Activated CD8-positive, alpha-beta T cell treated with anti-CD3 and anti-CD28 coated beads, Interleukin-2, amount 10 ng/mL, durations not matched to agents 7 days and 5 days (primary cell): ENCODE measurements at regions not wholly inside any gene's neighbourhood (a gene's known extent, or its start where the extent isn't known, plus 50 kb on each side); places are given as distances from the start of the nearest gene placed in this dataset.

ENCODE experiments used
- ATAC-seq: fragments of 150-1000 bp; cut with Tn5 transposase; one replicate; pipeline ENCODE4 v1.10.0; 2021; ENCODE audit warnings: moderate library complexity
- CTCF ChIA-PET: fragments of 350-600 bp; sonication (Branson Sonifier 250); formaldehyde crosslinking; loops from one replicate; lab custom pipeline; 2021; ENCODE audit warnings: antibody characterized with exemption; lab: Charles Lee
- POLR2A ChIA-PET: fragments of 350-600 bp; sonication (Branson Sonifier 250); formaldehyde crosslinking; loops from one replicate; lab custom pipeline; 2021; ENCODE audit warnings: antibody characterized with exemption; lab: Charles Lee
- DNase-seq: peaks from one replicate; pipeline ENCODE4 v3.0.0-alpha.2; 2020
- H3K27ac Mint-ChIP-seq: one replicate; pipeline ENCODE4 v1.8.0; 2021; ENCODE audit warnings: mild to moderate bottlenecking, mixed read lengths
- H3K27me3 Mint-ChIP-seq: one replicate; pipeline ENCODE4 v1.8.0; 2021; ENCODE audit warnings: low read depth, mixed read lengths
- H3K36me3 Mint-ChIP-seq: one replicate; pipeline ENCODE4 v1.8.0; 2021; ENCODE audit warnings: low read depth, mixed read lengths
- H3K4me1 Mint-ChIP-seq: one replicate; pipeline ENCODE4 v1.8.0; 2021; ENCODE audit warnings: low read depth, mixed read lengths
- H3K4me3 Mint-ChIP-seq: one replicate; pipeline ENCODE4 v1.8.0; 2021; ENCODE audit warnings: mild to moderate bottlenecking, mixed read lengths
- H3K9me3 Mint-ChIP-seq: one replicate; pipeline ENCODE4 v1.8.0; 2022; ENCODE audit warnings: mixed read lengths; ENCODE audit not compliant: insufficient read depth

- DNase-seq (no peak), ATAC-seq (no peak)
- H3K4me3 Mint-ChIP-seq, result no peak overlapping the region
- no peaks in the 10 kb centered on the region for H3K36me3 Mint-ChIP-seq
- H3K4me1 Mint-ChIP-seq, result no peaks in the 10 kb centered on the region
- POLR2A ChIA-PET, result interaction anchor here (0.6 kb wide), 1 partner anchor 414 kb away, joined by 6 read pairs; no protein-coding TSS in a partner anchor
- CTCF ChIA-PET, result no interaction called here
- H3K27me3 Mint-ChIP-seq, result no peaks in the 10 kb centered on the region
- no peak overlapping the region for H3K27ac Mint-ChIP-seq
- H3K9me3 Mint-ChIP-seq, result peaks cover 6% of the 10 kb centered on the region
Observed at GRCh38 chr11:29005401-29005980, 897.3 kb downstream of the METTL15 start.

- Mint-ChIP-seq H3K36me3 (no peaks in the 10 kb centered on the region), H3K4me3 (no peak overlapping the region), H3K27ac (no peak overlapping the region), H3K9me3 (peaks cover 6% of the 10 kb centered on the region), H3K4me1 (no peaks in the 10 kb centered on the region), H3K27me3 (no peaks in the 10 kb centered on the region)
- ChIA-PET CTCF (no interaction called here), POLR2A (no interaction called here)
- DNase-seq (no peak), ATAC-seq (no peak)
Observed at GRCh38 chr11:29002816-29003215, 894.6 kb downstream of the METTL15 start.

GRCh38 chr11:28999620-29000019 lies 891.4 kb downstream of the METTL15 start:
- ATAC-seq, result no peak

DNA sequence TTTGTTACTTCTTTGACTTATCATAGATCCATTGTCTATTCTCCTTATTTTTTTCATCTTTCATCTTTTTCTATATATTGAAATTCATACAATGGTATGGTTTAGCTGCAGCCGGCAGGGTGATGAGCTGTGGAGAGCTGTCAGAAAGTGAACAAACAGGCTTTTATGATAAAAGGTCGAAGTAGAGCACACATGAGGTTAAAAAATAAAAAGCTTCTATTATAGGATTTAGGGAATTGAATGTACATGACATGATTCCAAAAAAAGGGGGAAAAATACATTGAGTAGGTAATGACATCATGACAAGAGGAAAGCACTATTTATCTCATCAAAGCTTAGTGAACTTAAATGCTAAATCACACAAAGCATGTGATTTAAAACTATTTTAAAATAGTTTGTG lies 884.8 kb downstream of the METTL15 start:
- H3K27ac Mint-ChIP-seq, result no peak overlapping the region
- H3K27me3 Mint-ChIP-seq, result no peaks in the 10 kb centered on the region
- CTCF ChIA-PET, result no interaction called here
- POLR2A ChIA-PET, result no interaction called here
- H3K9me3 Mint-ChIP-seq, result peaks cover 8% of the 10 kb centered on the region
- no peaks in the 10 kb centered on the region for H3K36me3 Mint-ChIP-seq
- DNase-seq, result no peak
- no peaks in the 10 kb centered on the region for H3K4me1 Mint-ChIP-seq
- no peak overlapping the region for H3K4me3 Mint-ChIP-seq
- no peak for ATAC-seq

More at GRCh38 chr11:28999620-29000019, 891.4 kb downstream of the METTL15 start:
- Mint-ChIP-seq H3K27ac (no peak overlapping the region), H3K9me3 (peaks cover 8% of the 10 kb centered on the region), H3K4me3 (no peak overlapping the region), H3K27me3 (no peaks in the 10 kb centered on the region), H3K4me1 (no peaks in the 10 kb centered on the region), H3K36me3 (no peaks in the 10 kb centered on the region)
- DNase-seq, result no peak
- CTCF ChIA-PET, result no interaction called here
- POLR2A ChIA-PET, result no interaction called here

DNA sequence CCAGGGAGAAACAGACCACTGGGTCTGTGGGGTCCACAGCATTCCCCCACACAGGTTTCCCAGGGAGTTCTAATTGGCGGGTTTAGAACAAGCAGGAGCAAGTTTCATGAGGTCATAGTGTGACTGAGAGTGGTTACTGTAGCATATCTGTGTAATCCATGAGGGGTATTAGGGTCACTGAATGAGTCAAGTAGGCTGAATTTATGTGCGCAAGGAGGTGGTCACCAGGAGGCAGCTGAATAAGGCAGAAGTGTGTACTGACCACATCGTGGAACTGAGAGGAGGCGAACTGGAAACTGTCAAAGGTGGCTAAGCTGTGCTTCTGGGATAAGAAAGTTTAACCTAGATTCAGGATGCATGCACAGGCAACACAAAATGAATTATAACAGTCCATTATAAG lies 876.0 kb downstream of the METTL15 start:
- Mint-ChIP-seq H3K9me3 (peaks cover 3% of the 10 kb centered on the region), H3K27me3 (no peaks in the 10 kb centered on the region), H3K27ac (no peak overlapping the region), H3K4me3 (no peak overlapping the region), H3K36me3 (no peaks in the 10 kb centered on the region), H3K4me1 (no peaks in the 10 kb centered on the region)
- no peak for DNase-seq
- CTCF ChIA-PET, result no interaction called here
- POLR2A ChIA-PET, result no interaction called here
- no peak for ATAC-seq

GRCh38 chr11:28983780-28984179 lies 875.6 kb downstream of the METTL15 start:
- Mint-ChIP-seq H3K27ac (no peak overlapping the region), H3K36me3 (no peaks in the 10 kb centered on the region), H3K4me3 (no peak overlapping the region), H3K9me3 (peaks cover 3% of the 10 kb centered on the region), H3K27me3 (no peaks in the 10 kb centered on the region), H3K4me1 (no peaks in the 10 kb centered on the region)
- ATAC-seq (no peak), DNase-seq (no peak)
- POLR2A ChIA-PET, result no interaction called here
- CTCF ChIA-PET, result no interaction called here

DNA sequence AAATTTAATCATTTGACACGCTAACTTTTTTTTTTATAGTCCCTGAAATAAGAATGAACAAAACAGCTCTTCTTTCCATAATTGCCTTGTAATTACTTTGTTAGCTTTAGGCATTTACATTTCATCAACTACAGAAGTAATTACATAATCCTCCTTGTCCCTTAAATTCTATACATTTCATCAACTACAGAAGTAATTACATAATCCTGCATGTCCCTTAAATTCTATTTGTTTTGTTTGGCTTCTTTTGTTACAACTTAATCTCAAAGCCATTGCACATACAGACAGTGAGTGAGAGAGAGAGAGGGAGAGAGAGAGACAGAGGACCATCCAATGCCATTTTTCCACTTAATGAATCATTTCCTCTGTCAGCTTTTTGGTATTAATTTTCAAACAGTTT lies 873.2 kb downstream of the METTL15 start:
- ATAC-seq (no peak), DNase-seq (no peak)
- ChIA-PET CTCF (no interaction called here), POLR2A (no interaction called here)
- Mint-ChIP-seq H3K9me3 (peaks cover 3% of the 10 kb centered on the region), H3K36me3 (no peaks in the 10 kb centered on the region), H3K27me3 (no peaks in the 10 kb centered on the region), H3K4me1 (no peaks in the 10 kb centered on the region), H3K4me3 (no peak overlapping the region), H3K27ac (no peak overlapping the region)

- no peaks in the 10 kb centered on the region for H3K36me3 Mint-ChIP-seq
- H3K27ac Mint-ChIP-seq, result no peak overlapping the region
- ATAC-seq (no peak), DNase-seq (no peak)
- H3K4me3 Mint-ChIP-seq, result no peak overlapping the region
- H3K9me3 Mint-ChIP-seq, result peaks cover 8% of the 10 kb centered on the region
- ChIA-PET CTCF (no interaction called here), POLR2A (no interaction called here)
- no peaks in the 10 kb centered on the region for H3K4me1 Mint-ChIP-seq
- no peaks in the 10 kb centered on the region for H3K27me3 Mint-ChIP-seq
Observed at GRCh38 chr11:28976801-28977145, 868.6 kb downstream of the METTL15 start.

- ATAC-seq (no peak), DNase-seq (no peak)
- H3K27me3 Mint-ChIP-seq, result no peaks in the 10 kb centered on the region
- no peaks in the 10 kb centered on the region for H3K4me1 Mint-ChIP-seq
- H3K36me3 Mint-ChIP-seq, result no peaks in the 10 kb centered on the region
- ChIA-PET CTCF (no interaction called here), POLR2A (no interaction called here)
- H3K27ac Mint-ChIP-seq, result no peak overlapping the region
- peaks cover 8% of the 10 kb centered on the region for H3K9me3 Mint-ChIP-seq
- H3K4me3 Mint-ChIP-seq, result no peak overlapping the region
Observed at GRCh38 chr11:28976012-28976800, 868.0 kb downstream of the METTL15 start.

DNA sequence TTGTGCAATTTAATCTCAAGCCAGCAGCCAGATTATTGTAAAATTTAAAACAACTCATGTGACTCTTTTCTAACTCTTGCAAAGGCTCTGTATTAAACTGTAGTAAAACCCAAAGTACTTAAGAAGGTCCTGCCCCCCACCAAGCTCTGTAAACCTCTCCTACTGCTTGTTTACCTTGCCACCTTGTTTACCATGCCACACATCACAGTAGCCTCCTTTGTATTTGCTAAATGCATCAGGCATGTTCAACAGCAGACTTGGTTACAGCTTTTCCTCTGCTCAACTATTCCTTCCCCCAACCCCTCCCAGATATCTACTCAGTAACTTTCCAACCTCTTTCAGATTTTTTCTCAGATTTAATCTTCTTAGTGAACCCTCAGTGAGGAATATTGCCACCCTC lies 861.6 kb downstream of the METTL15 start:
- ChIA-PET CTCF (interaction anchor here (0.8 kb wide), 1 partner anchor 44 kb away, joined by 3 read pairs; no protein-coding TSS in a partner anchor), POLR2A (no interaction called here)
- Mint-ChIP-seq H3K4me3 (no peak overlapping the region), H3K27ac (no peak overlapping the region), H3K27me3 (no peaks in the 10 kb centered on the region), H3K4me1 (no peaks in the 10 kb centered on the region), H3K9me3 (peaks cover 16% of the 10 kb centered on the region), H3K36me3 (no peaks in the 10 kb centered on the region)
- no peak for ATAC-seq
- DNase-seq, result no peak

- no peak for DNase-seq
Observed at GRCh38 chr11:28966951-28967350, 858.8 kb downstream of the METTL15 start.

GRCh38 chr11:28965819-28966218 lies 857.6 kb downstream of the METTL15 start:
- no peaks in the 10 kb centered on the region for H3K36me3 Mint-ChIP-seq
- H3K4me1 Mint-ChIP-seq, result no peaks in the 10 kb centered on the region
- peaks cover 8% of the 10 kb centered on the region for H3K9me3 Mint-ChIP-seq
- no peak for DNase-seq
- ChIA-PET POLR2A (no interaction called here), CTCF (no interaction called here)
- ATAC-seq, result no peak
- H3K27me3 Mint-ChIP-seq, result no peaks in the 10 kb centered on the region
- no peak overlapping the region for H3K4me3 Mint-ChIP-seq
- H3K27ac Mint-ChIP-seq, result no peak overlapping the region

More at GRCh38 chr11:28966951-28967350, 858.8 kb downstream of the METTL15 start:
- Mint-ChIP-seq H3K9me3 (peaks cover 8% of the 10 kb centered on the region), H3K4me1 (no peaks in the 10 kb centered on the region), H3K27me3 (no peaks in the 10 kb centered on the region), H3K4me3 (no peak overlapping the region), H3K27ac (no peak overlapping the region), H3K36me3 (no peaks in the 10 kb centered on the region)
- ChIA-PET POLR2A (no interaction called here), CTCF (no interaction called here)
- no peak for ATAC-seq
